ENCODE measurements at regions not wholly inside any gene's neighbourhood (a gene's known extent, or its start where the extent isn't known, plus 50 kb on each side); places are given as distances from the start of the nearest gene placed in this dataset.
"Not testable (repeated sequence)": the region's sequence is repeated elsewhere in the genome, so short reads cannot be mapped to it uniquely, and the experiment has no call there.

DNA sequence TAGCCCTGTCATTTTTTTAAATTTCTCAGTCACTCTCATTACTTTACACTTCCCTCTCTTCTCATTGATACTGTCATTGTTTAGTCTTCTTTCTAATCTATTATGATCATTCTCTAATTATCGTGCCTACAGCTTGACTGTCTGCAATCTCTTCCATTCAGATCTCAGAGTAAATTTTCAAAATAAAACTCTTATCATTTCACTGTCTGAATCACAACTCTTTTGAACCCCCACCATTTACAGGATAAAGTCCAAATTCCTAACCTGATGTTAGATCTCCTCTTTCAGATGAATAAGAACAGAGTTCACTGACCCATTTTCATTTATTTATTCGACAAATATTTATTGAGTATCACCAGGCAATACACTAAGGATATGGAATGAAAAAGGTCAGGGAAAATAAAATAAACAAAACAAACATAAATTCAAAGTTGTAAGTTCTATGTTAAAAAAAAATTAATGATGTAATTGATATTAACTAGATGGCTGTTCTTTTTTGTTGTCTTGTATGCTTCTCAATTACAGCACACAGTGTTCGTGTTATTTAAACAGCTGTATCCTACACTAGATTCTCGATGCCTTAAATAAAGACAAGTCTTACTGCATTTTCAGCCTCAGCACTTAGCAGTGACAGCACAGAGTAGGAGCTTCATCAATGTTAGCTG is 631.0 kb downstream of the IRS1 start:
- in situ Hi-C loops (cut with MboI; ENCODE audit: low pct_unique_long_range_greater_than_20kb, low sequenced_read_pairs, unreplicated experiment) = no loop called here
- DNase-seq (ENCODE audit: low spot score) = no peak
- TF ChIP-seq, protein P1, sequence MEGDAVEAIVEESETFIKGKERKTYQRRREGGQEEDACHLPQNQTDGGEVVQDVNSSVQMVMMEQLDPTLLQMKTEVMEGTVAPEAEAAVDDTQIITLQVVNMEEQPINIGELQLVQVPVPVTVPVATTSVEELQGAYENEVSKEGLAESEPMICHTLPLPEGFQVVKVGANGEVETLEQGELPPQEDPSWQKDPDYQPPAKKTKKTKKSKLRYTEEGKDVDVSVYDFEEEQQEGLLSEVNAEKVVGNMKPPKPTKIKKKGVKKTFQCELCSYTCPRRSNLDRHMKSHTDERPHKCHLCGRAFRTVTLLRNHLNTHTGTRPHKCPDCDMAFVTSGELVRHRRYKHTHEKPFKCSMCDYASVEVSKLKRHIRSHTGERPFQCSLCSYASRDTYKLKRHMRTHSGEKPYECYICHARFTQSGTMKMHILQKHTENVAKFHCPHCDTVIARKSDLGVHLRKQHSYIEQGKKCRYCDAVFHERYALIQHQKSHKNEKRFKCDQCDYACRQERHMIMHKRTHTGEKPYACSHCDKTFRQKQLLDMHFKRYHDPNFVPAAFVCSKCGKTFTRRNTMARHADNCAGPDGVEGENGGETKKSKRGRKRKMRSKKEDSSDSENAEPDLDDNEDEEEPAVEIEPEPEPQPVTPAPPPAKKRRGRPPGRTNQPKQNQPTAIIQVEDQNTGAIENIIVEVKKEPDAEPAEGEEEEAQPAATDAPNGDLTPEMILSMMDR (IDR thresholded peaks at IDR 0.05; ENCODE audit: extremely low read depth, insufficient read depth, missing control alignments) = no peak

DNA sequence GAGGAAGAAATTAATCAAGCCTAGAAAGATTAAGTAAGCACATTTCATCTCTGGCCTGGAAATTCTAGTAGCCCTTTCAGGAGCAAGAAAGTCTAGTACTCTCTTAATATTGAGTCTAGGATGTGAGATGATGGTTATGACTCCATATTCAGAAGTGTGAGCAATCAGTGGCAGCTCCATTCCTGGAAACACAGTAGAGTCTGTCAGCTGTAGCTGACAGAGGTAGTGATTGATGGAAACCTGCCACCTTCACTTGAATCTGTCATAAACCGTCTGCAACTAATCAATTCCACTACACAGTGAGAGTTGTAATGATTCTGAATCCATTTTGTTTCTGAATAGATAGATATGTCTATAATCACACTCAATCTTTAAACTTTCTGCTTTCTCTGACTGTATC is 635.1 kb downstream of the IRS1 start:
- no peak for DNase-seq (ENCODE audit: low spot score)
- TF ChIP-seq, protein P1 (IDR thresholded peaks at IDR 0.05; ENCODE audit: extremely low read depth, insufficient read depth, missing control alignments) = no peak
- in situ Hi-C loops (cut with MboI; ENCODE audit: low pct_unique_long_range_greater_than_20kb, low sequenced_read_pairs, unreplicated experiment) = no loop called here

DNA sequence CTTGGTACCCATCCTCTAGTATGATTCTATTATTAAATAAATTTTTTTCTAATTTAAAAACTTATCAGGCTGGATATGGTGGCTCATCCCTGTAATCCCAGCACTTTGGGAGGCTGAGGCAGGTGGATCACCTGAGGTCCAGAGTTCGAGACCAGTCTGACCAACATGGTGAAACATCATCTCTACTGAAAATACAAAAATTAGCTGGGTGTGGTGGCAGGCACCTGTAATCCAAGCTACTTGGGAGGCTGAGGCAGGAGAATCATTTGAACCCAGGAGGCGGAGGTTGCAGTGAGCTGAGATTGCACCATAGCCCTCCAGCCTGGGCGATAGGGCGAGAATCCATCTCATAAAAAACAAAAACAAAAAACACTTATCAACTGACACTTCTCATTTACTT is 639.0 kb downstream of the IRS1 start:
- in situ Hi-C loops (cut with MboI; ENCODE audit: low pct_unique_long_range_greater_than_20kb, low sequenced_read_pairs, unreplicated experiment); DNase-seq (ENCODE audit: low spot score): not testable (repeated sequence)

DNA sequence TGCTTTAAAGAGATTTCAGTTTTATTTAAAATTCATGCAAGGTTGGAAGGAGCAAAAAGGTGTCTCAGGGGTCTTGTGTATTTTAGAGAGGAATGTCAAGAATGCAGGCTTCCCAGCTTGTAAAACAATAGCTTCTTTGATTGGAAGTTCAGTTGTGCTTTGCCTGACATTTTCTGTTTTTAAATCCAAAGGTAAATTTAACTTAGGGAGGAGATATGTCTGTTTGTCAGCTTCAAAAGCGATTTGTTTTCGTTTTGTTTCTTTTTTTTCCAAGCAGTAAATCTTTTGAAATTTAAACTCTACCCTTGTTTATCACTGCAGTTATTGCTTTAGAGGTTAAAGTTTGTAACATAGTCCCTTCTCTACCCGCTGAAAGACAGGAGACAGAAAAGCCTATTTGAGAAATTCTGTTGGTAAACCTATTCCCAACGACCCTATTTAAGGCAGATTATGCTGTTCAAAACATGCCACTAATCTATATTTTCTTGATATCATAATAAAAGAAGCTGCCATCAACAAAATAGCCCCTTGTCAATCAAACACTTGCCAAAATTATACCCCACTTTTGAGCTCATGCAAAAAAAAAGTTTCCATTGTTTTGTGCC is 639.6 kb downstream of the IRS1 start:
- TF ChIP-seq, protein P1 (IDR thresholded peaks at IDR 0.05; ENCODE audit: extremely low read depth, insufficient read depth, missing control alignments) = no peak
- DNase-seq (ENCODE audit: low spot score) = no peak
- in situ Hi-C loops (cut with MboI; ENCODE audit: low pct_unique_long_range_greater_than_20kb, low sequenced_read_pairs, unreplicated experiment) = no loop called here

DNA sequence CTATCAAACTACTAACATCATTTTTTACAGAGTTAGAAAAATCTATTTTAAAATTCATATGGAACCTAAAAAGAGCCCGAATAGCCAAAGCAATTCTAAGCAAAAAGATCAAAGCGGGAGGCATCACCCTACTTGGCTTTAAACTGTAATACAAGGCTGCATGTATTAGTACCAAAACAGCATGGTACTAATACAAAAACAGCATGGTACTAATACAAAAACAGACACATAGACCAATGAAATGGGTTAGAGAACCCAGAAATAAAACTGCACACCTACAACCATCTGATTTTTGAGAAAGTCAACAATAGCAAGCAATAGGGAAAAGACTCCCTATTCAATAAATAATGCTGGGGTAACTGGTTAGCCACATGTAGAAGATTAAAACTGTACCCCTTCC is 640.7 kb downstream of the IRS1 start:
- in situ Hi-C loops (cut with MboI; ENCODE audit: low pct_unique_long_range_greater_than_20kb, low sequenced_read_pairs, unreplicated experiment) = no loop called here
- TF ChIP-seq, protein P1 (IDR thresholded peaks at IDR 0.05; ENCODE audit: extremely low read depth, insufficient read depth, missing control alignments) = no peak
- no peak for DNase-seq (ENCODE audit: low spot score)

DNA sequence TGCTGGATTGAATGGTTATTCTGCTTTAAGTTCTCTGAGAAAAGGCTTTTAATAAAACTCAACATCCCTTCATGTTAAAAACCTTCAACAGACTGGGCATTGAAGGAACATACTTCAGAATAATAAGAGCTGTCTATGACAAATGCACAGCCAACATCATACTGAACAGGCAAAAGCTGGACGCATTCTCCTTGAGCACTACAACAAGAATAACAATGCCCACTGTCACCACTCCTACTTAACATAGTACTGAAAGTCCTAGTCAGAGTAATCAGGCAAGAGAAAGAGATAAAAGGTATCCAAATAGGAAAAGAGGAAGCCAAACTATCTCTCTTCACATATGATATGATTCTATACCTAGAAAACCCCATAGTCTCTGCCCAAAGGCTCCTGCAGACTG is 641.4 kb downstream of the IRS1 start:
- TF ChIP-seq, protein P1 (IDR thresholded peaks at IDR 0.05; ENCODE audit: extremely low read depth, insufficient read depth, missing control alignments) = no peak
- in situ Hi-C loops (cut with MboI; ENCODE audit: low pct_unique_long_range_greater_than_20kb, low sequenced_read_pairs, unreplicated experiment) = no loop called here
- no peak for DNase-seq (ENCODE audit: low spot score)

DNA sequence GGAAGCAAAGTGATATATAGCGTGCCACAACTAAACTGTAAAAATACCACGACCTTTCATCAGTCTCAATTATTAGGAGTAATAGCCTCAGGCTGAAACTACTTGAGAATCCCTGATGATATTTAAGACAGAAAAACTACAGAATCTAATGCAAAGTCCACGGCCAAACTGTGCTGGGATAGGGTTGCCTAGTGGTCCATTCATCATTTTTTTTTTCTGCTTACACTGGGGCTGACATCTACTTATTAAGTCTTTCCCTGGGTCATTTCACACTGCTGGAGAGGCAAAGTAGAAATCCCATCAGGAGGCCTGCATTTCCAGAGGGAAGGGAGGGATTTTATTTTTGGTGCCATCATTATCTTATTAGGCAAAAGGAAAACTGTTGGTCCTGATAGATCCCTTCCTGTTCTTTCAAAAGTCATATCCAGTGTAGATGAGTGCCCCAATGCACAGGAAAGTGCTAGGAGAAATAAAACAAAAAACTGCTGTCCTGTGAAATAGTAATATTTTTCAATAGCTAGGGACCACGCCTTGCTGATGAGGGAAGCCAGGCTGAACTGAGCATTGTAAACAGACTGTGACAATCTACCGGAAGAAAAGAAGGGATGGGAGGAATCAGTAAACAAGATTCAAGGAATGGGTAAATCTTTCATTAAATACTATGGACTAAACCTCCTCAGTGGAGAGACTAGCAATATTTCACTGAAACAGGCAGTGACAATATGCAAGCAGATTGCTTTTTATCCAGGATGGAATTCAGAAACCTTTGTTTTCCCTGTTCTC is 644.3 kb downstream of the IRS1 start:
- in situ Hi-C loops (cut with MboI; ENCODE audit: low pct_unique_long_range_greater_than_20kb, low sequenced_read_pairs, unreplicated experiment) = no loop called here
- DNase-seq (ENCODE audit: low spot score) = no peak
- TF ChIP-seq, protein P1 (IDR thresholded peaks at IDR 0.05; ENCODE audit: extremely low read depth, insufficient read depth, missing control alignments) = no peak
